ENCODE measurements at regions not wholly inside any gene's neighbourhood (a gene's known extent, or its start where the extent isn't known, plus 50 kb on each side); places are given as distances from the start of the nearest gene placed in this dataset.

- Mint-ChIP-seq H3K36me3 (ENCODE audit: low read depth) (no peaks in the 10 kb centered on the region), H3K27ac (no peak overlapping the region), H3K4me1 (ENCODE audit: low read depth) (no peaks in the 10 kb centered on the region), H3K9me3 (peaks cover 11% of the 10 kb centered on the region), H3K4me3 (no peak overlapping the region), H3K27me3 (ENCODE audit: low read depth) (no peaks in the 10 kb centered on the region)
Observed at GRCh38 chr2:51595836-51596235, 563.9 kb upstream of the NRXN1 start.

GRCh38 chr2:51581636-51582267, 549.8 kb upstream of the NRXN1 start:
- H3K27ac Mint-ChIP-seq: no peak overlapping the region
- peaks cover 21% of the 10 kb centered on the region for H3K9me3 Mint-ChIP-seq
- no peaks in the 10 kb centered on the region for H3K4me1 Mint-ChIP-seq (ENCODE audit: low read depth)
- H3K27me3 Mint-ChIP-seq (ENCODE audit: low read depth): no peaks in the 10 kb centered on the region
- no peak overlapping the region for H3K4me3 Mint-ChIP-seq
- H3K36me3 Mint-ChIP-seq (ENCODE audit: low read depth): no peaks in the 10 kb centered on the region

GRCh38 chr2:51579412-51579811, 547.5 kb upstream of the NRXN1 start:
- H3K9me3 Mint-ChIP-seq: peaks cover 13% of the 10 kb centered on the region
- H3K27me3 Mint-ChIP-seq (ENCODE audit: low read depth): no peaks in the 10 kb centered on the region
- H3K4me3 Mint-ChIP-seq: no peak overlapping the region
- no peaks in the 10 kb centered on the region for H3K36me3 Mint-ChIP-seq (ENCODE audit: low read depth)
- no peak overlapping the region for H3K27ac Mint-ChIP-seq
- H3K4me1 Mint-ChIP-seq (ENCODE audit: low read depth): no peaks in the 10 kb centered on the region

- no peak overlapping the region for H3K27ac Mint-ChIP-seq
- H3K27me3 Mint-ChIP-seq (ENCODE audit: low read depth): no peaks in the 10 kb centered on the region
- H3K9me3 Mint-ChIP-seq: peaks cover 16% of the 10 kb centered on the region
- no peak overlapping the region for H3K4me3 Mint-ChIP-seq
- no peaks in the 10 kb centered on the region for H3K36me3 Mint-ChIP-seq (ENCODE audit: low read depth)
- no peaks in the 10 kb centered on the region for H3K4me1 Mint-ChIP-seq (ENCODE audit: low read depth)
Observed at GRCh38 chr2:51575181-51575580, 543.2 kb upstream of the NRXN1 start.

GRCh38 chr2:51559026-51559425, 527.1 kb upstream of the NRXN1 start:
- Mint-ChIP-seq H3K4me3 (no peak overlapping the region), H3K4me1 (ENCODE audit: low read depth) (no peaks in the 10 kb centered on the region), H3K9me3 (peaks cover 4% of the 10 kb centered on the region), H3K27ac (no peak overlapping the region), H3K36me3 (ENCODE audit: low read depth) (no peaks in the 10 kb centered on the region), H3K27me3 (ENCODE audit: low read depth) (no peaks in the 10 kb centered on the region)

- Mint-ChIP-seq H3K27me3 (ENCODE audit: low read depth) (no peaks in the 10 kb centered on the region), H3K36me3 (ENCODE audit: low read depth) (no peaks in the 10 kb centered on the region), H3K9me3 (peaks cover 4% of the 10 kb centered on the region), H3K4me1 (ENCODE audit: low read depth) (no peaks in the 10 kb centered on the region), H3K27ac (no peak overlapping the region), H3K4me3 (no peak overlapping the region)
Observed at GRCh38 chr2:51553476-51553875, 521.5 kb upstream of the NRXN1 start.

GRCh38 chr2:51535763-51536162, 503.8 kb upstream of the NRXN1 start:
- Mint-ChIP-seq H3K27ac (no peak overlapping the region), H3K27me3 (ENCODE audit: low read depth) (no peaks in the 10 kb centered on the region), H3K36me3 (ENCODE audit: low read depth) (no peaks in the 10 kb centered on the region), H3K4me3 (no peak overlapping the region), H3K4me1 (ENCODE audit: low read depth) (no peaks in the 10 kb centered on the region), H3K9me3 (peaks cover 18% of the 10 kb centered on the region)

- Mint-ChIP-seq H3K4me3 (no peak overlapping the region), H3K9me3 (peaks cover 22% of the 10 kb centered on the region), H3K4me1 (ENCODE audit: low read depth) (no peaks in the 10 kb centered on the region), H3K27ac (no peak overlapping the region), H3K27me3 (ENCODE audit: low read depth) (no peaks in the 10 kb centered on the region), H3K36me3 (ENCODE audit: low read depth) (no peaks in the 10 kb centered on the region)
Observed at GRCh38 chr2:51534166-51534565, 502.2 kb upstream of the NRXN1 start.

- H3K4me1 Mint-ChIP-seq (ENCODE audit: low read depth): no peaks in the 10 kb centered on the region
- peaks cover 14% of the 10 kb centered on the region for H3K9me3 Mint-ChIP-seq
- no peak overlapping the region for H3K27ac Mint-ChIP-seq
- no peaks in the 10 kb centered on the region for H3K27me3 Mint-ChIP-seq (ENCODE audit: low read depth)
- H3K4me3 Mint-ChIP-seq: no peak overlapping the region
- H3K36me3 Mint-ChIP-seq (ENCODE audit: low read depth): no peaks in the 10 kb centered on the region
Observed at GRCh38 chr2:51528156-51528555, 496.2 kb upstream of the NRXN1 start.

- Mint-ChIP-seq H3K27ac (no peak overlapping the region), H3K27me3 (ENCODE audit: low read depth) (no peaks in the 10 kb centered on the region), H3K36me3 (ENCODE audit: low read depth) (no peaks in the 10 kb centered on the region), H3K4me3 (no peak overlapping the region), H3K4me1 (ENCODE audit: low read depth) (no peaks in the 10 kb centered on the region), H3K9me3 (peaks cover 14% of the 10 kb centered on the region)
Observed at GRCh38 chr2:51526766-51527165, 494.8 kb upstream of the NRXN1 start.

- Mint-ChIP-seq H3K27me3 (ENCODE audit: low read depth) (no peaks in the 10 kb centered on the region), H3K27ac (no peak overlapping the region), H3K4me1 (ENCODE audit: low read depth) (no peaks in the 10 kb centered on the region), H3K4me3 (no peak overlapping the region), H3K36me3 (ENCODE audit: low read depth) (no peaks in the 10 kb centered on the region), H3K9me3 (peaks cover 4% of the 10 kb centered on the region)
Observed at GRCh38 chr2:51516667-51517066, 484.7 kb upstream of the NRXN1 start.

- Mint-ChIP-seq H3K36me3 (ENCODE audit: low read depth) (no peaks in the 10 kb centered on the region), H3K9me3 (peaks cover 3% of the 10 kb centered on the region), H3K27me3 (ENCODE audit: low read depth) (no peaks in the 10 kb centered on the region), H3K4me3 (no peak overlapping the region), H3K4me1 (ENCODE audit: low read depth) (no peaks in the 10 kb centered on the region), H3K27ac (no peak overlapping the region)
Observed at GRCh38 chr2:51511002-51511401, 479.1 kb upstream of the NRXN1 start.

- Mint-ChIP-seq H3K27me3 (ENCODE audit: low read depth) (no peaks in the 10 kb centered on the region), H3K36me3 (ENCODE audit: low read depth) (no peaks in the 10 kb centered on the region), H3K4me3 (no peak overlapping the region), H3K9me3 (peaks cover 4% of the 10 kb centered on the region), H3K4me1 (ENCODE audit: low read depth) (no peaks in the 10 kb centered on the region), H3K27ac (no peak overlapping the region)
Observed at GRCh38 chr2:51510303-51510702, 478.4 kb upstream of the NRXN1 start.

- no peaks in the 10 kb centered on the region for H3K36me3 Mint-ChIP-seq (ENCODE audit: low read depth)
- H3K4me1 Mint-ChIP-seq (ENCODE audit: low read depth): no peaks in the 10 kb centered on the region
- peaks cover 8% of the 10 kb centered on the region for H3K9me3 Mint-ChIP-seq
- H3K4me3 Mint-ChIP-seq: no peak overlapping the region
- H3K27me3 Mint-ChIP-seq (ENCODE audit: low read depth): no peaks in the 10 kb centered on the region
- no peak overlapping the region for H3K27ac Mint-ChIP-seq
Observed at GRCh38 chr2:51505533-51505932, 473.6 kb upstream of the NRXN1 start.

GRCh38 chr2:51490576-51491234, 458.8 kb upstream of the NRXN1 start:
- peaks cover 24% of the 10 kb centered on the region for H3K9me3 Mint-ChIP-seq
- H3K4me1 Mint-ChIP-seq (ENCODE audit: low read depth): no peaks in the 10 kb centered on the region
- no peaks in the 10 kb centered on the region for H3K36me3 Mint-ChIP-seq (ENCODE audit: low read depth)
- no peak overlapping the region for H3K27ac Mint-ChIP-seq
- H3K4me3 Mint-ChIP-seq: no peak overlapping the region
- no peaks in the 10 kb centered on the region for H3K27me3 Mint-ChIP-seq (ENCODE audit: low read depth)

Data from T-helper 1 cell treated with Interleukin-12 subunit alpha and Interleukin-12 subunit beta and Interleukin-4 antibody, amounts not matched to agents 30 μg/mL and 1 μg/mL, for 36 hours (primary cell).